HCT116 (cell line): ENCODE measurements at regions not wholly inside any gene's neighbourhood (a gene's known extent, or its start where the extent isn't known, plus 50 kb on each side); places are given as distances from the start of the nearest gene placed in this dataset.

Source experiments
- CBX3 ChIP-seq: IDR thresholded peaks from 2 replicates; pipeline ENCODE4 v1.6.1; 2012; ENCODE audit warnings: low read depth
- EZH2 ChIP-seq: fragments of 200-600 bp; sonication (generic); IDR thresholded peaks from 2 replicates; pipeline ENCODE4 v1.6.1; 2017; ENCODE audit warnings: antibody characterized with exemption, mixed run types
- MAX ChIP-seq: IDR thresholded peaks from 2 replicates; pipeline ENCODE4 v1.6.1; 2012
- POLR2A ChIP-seq: IDR thresholded peaks from 2 replicates; pipeline ENCODE4 v1.7.0; 2011; ENCODE audit warnings: borderline replicate concordance; ENCODE audit not compliant: insufficient read depth, insufficient read length; ENCODE audit errors: extremely low read depth
- SIN3A ChIP-seq: IDR thresholded peaks from 2 replicates; pipeline ENCODE4 v1.6.1; 2012; ENCODE audit warnings: low read depth
- ZNF274 ChIP-seq: fragments of 200-500 bp; sonication (Bioruptor generic); IDR thresholded peaks from 2 replicates; pipeline ENCODE4 v1.6.1; 2014; ENCODE audit warnings: mild to moderate bottlenecking, low read depth, low read length, inconsistent platforms

- TF ChIP-seq POLR2A, result no peak
- TF ChIP-seq EZH2, result no peak
- TF ChIP-seq SIN3A, result no peak
- no peak for TF ChIP-seq ZNF274
- no peak for TF ChIP-seq CBX3
- TF ChIP-seq MAX, result no peak
Observed at GRCh38 chr13:82436099-82436585, 1446.1 kb downstream of the SLITRK1 start.
